ENCODE measurements at regions not wholly inside any gene's neighbourhood (a gene's known extent, or its start where the extent isn't known, plus 50 kb on each side); places are given as distances from the start of the nearest gene placed in this dataset.
A peak's percentile ranks its signal among the peaks of the same experiment; 100 is the strongest.
"Not testable (repeated sequence)": the region's sequence is repeated elsewhere in the genome, so short reads cannot be mapped to it uniquely, and the experiment has no call there.

- Histone ChIP-seq H3T11ph (ENCODE audit: low read length) (no peak overlapping the region), H3K79me2 (ENCODE audit: insufficient read depth, low read length) (no peaks in the 10 kb centered on the region), H4K91ac (ENCODE audit: insufficient read length, low read depth, low read length) (no peak overlapping the region), H3K9me3 (ENCODE audit: control insufficient read depth, low read depth, low read length) (no peaks in the 10 kb centered on the region), H2BK20ac (ENCODE audit: low read depth, low read length, poor library complexity, severe bottlenecking) (no peak overlapping the region), H4K20me1 (ENCODE audit: control insufficient read depth, insufficient read depth, insufficient read length) (no peaks in the 10 kb centered on the region), H2BK15ac (ENCODE audit: low read depth, low read length) (no peak overlapping the region), H3K18ac (ENCODE audit: insufficient read length, low read depth, low read length) (no peak overlapping the region), H3K27me3 (ENCODE audit: insufficient read depth, low read length) (no peaks in the 10 kb centered on the region), H3K14ac (ENCODE audit: insufficient read depth, low read length) (no peak overlapping the region), H3K27ac (ENCODE audit: insufficient read length, low read depth, low read length) (no peak overlapping the region), H2BK5ac (ENCODE audit: insufficient read length, low read length) (no peak overlapping the region), H2BK12ac (ENCODE audit: insufficient read length, low read depth, low read length) (no peak overlapping the region), H3K23me2 (ENCODE audit: insufficient read length, low read depth, low read length, poor library complexity, severe bottlenecking) (no peaks in the 10 kb centered on the region), H2BK120ac (ENCODE audit: low read depth, low read length, poor library complexity, severe bottlenecking) (no peak overlapping the region), H3K23ac (ENCODE audit: insufficient read length, low read depth, low read length) (no peak overlapping the region), H4K8ac (replicated peaks; ENCODE audit: insufficient read length, low read depth, low read length) (no peak overlapping the region), H4K5ac (ENCODE audit: insufficient read length, low read depth, low read length) (no peak overlapping the region), H3K4me1 (ENCODE audit: insufficient read depth, low read length) (no peaks in the 10 kb centered on the region; the same call in 1 of the 2 replicates), H3K79me1 (ENCODE audit: insufficient read depth, low read depth, low read length, poor library complexity, severe bottlenecking) (peaks cover 5% of the 10 kb centered on the region), H3K4me2 (ENCODE audit: insufficient read depth, insufficient read length, low read length) (no peak overlapping the region), H3K56ac (ENCODE audit: insufficient read length, low read depth, low read length) (no peak overlapping the region), H3K4ac (ENCODE audit: low read depth, low read length) (no peak overlapping the region), H2AK5ac (ENCODE audit: insufficient read length, low read length) (no peak overlapping the region), H3K9ac (ENCODE audit: extremely low read depth, insufficient read length, low read length) (no peak overlapping the region), H2AFZ (ENCODE audit: low read length) (no peak overlapping the region)
- no peak for DNase-seq
- Mint-ChIP-seq H3K9me3 (peaks cover 0 to 14% of the 10 kb centered on the region in 2 experiments; a peak in 4 of 5 replicates), H3K27ac (no peak overlapping the region), H3K4me3 (no peak overlapping the region), H3K27me3 (ENCODE audit: low read depth) (no peaks in the 10 kb centered on the region), H3K36me3 (ENCODE audit: insufficient read depth in 1 of 3, low read depth in 3 of 3) (peaks cover 0 to 51% (median 24%) of the 10 kb centered on the region in 3 experiments; a peak in 5 of 7 replicates), H3K4me1 (peaks cover 13 to 17% of the 10 kb centered on the region in 2 experiments)
- WGBS (ENCODE audit: extremely low coverage, insufficient read length, low lambda C conversion rate) = no CpG with 5 or more reads among the region's 2 CpGs
- TF ChIP-seq CTCF (conservative IDR thresholded peaks at IDR 0.05) = peak; percentile 55
Measured at GRCh38 chr12:125351788-125352187, 286.6 kb downstream of the AACS start.

- H4K8ac ChIP-seq (replicated peaks; ENCODE audit: insufficient read length, low read depth, low read length); H3K18ac ChIP-seq (ENCODE audit: insufficient read length, low read depth, low read length); H3K27ac Mint-ChIP-seq; H3K27me3 ChIP-seq (ENCODE audit: insufficient read depth, low read length); H3K27me3 Mint-ChIP-seq (ENCODE audit: low read depth); H4K20me1 ChIP-seq (ENCODE audit: control insufficient read depth, insufficient read depth, insufficient read length); H2AK5ac ChIP-seq (ENCODE audit: insufficient read length, low read length); H2AFZ ChIP-seq (ENCODE audit: low read length); H3K14ac ChIP-seq (ENCODE audit: insufficient read depth, low read length); H3K79me2 ChIP-seq (ENCODE audit: insufficient read depth, low read length); H3T11ph ChIP-seq (ENCODE audit: low read length); H3K79me1 ChIP-seq (ENCODE audit: insufficient read depth, low read depth, low read length, poor library complexity, severe bottlenecking); H3K4ac ChIP-seq (ENCODE audit: low read depth, low read length); H4K91ac ChIP-seq (ENCODE audit: insufficient read length, low read depth, low read length); H3K23me2 ChIP-seq (ENCODE audit: insufficient read length, low read depth, low read length, poor library complexity, severe bottlenecking); H3K4me1 Mint-ChIP-seq; H2BK15ac ChIP-seq (ENCODE audit: low read depth, low read length); H3K4me2 ChIP-seq (ENCODE audit: insufficient read depth, insufficient read length, low read length); H3K9ac ChIP-seq (ENCODE audit: extremely low read depth, insufficient read length, low read length); H3K9me3 ChIP-seq (ENCODE audit: control insufficient read depth, low read depth, low read length); H3K56ac ChIP-seq (ENCODE audit: insufficient read length, low read depth, low read length); DNase-seq; H2BK120ac ChIP-seq (ENCODE audit: low read depth, low read length, poor library complexity, severe bottlenecking); H4K5ac ChIP-seq (ENCODE audit: insufficient read length, low read depth, low read length); H2BK12ac ChIP-seq (ENCODE audit: insufficient read length, low read depth, low read length); H3K4me3 Mint-ChIP-seq; H3K4me1 ChIP-seq (ENCODE audit: insufficient read depth, low read length); H2BK20ac ChIP-seq (ENCODE audit: low read depth, low read length, poor library complexity, severe bottlenecking); H2BK5ac ChIP-seq (ENCODE audit: insufficient read length, low read length); H3K23ac ChIP-seq (ENCODE audit: insufficient read length, low read depth, low read length); H3K27ac ChIP-seq (ENCODE audit: insufficient read length, low read depth, low read length): not testable (repeated sequence)
- H3K36me3 Mint-ChIP-seq (ENCODE audit: insufficient read depth in 1 of 3, low read depth in 3 of 3) = peaks cover 0 to 56% (median 24%) of the 10 kb centered on the region in 3 experiments; a peak in 5 of 7 replicates
- H3K9me3 Mint-ChIP-seq = peaks cover 0 to 14% of the 10 kb centered on the region in 2 experiments; a peak in 4 of 5 replicates
Measured at GRCh38 chr12:125353002-125353401, 287.8 kb downstream of the AACS start.

All from H9 (cell line).